Activated CD4-positive, alpha-beta T cell treated with anti-CD3 and anti-CD28 coated beads, Interleukin-2, amount 10 ng/mL, durations not matched to agents 24 days and 14 days (primary cell): ENCODE measurements at regions not wholly inside any gene's neighbourhood (a gene's known extent, or its start where the extent isn't known, plus 50 kb on each side); places are given as distances from the start of the nearest gene placed in this dataset.

Source experiments
- DNase-seq: peaks from one replicate; pipeline ENCODE4 v3.0.0; 2022
- H3K27ac Mint-ChIP-seq: one replicate; pipeline ENCODE4 v1.8.0; 2022; ENCODE audit warnings: mild to moderate bottlenecking, mixed read lengths
- H3K27me3 Mint-ChIP-seq: one replicate; pipeline ENCODE4 v1.8.0; 2022; ENCODE audit warnings: mixed read lengths
- H3K36me3 Mint-ChIP-seq: one replicate; pipeline ENCODE4 v1.8.0; 2022; ENCODE audit warnings: low read depth, mild to moderate bottlenecking, mixed read lengths
- H3K4me1 Mint-ChIP-seq: one replicate; pipeline ENCODE4 v1.8.0; 2021; ENCODE audit warnings: mixed read lengths
- H3K4me3 Mint-ChIP-seq: one replicate; pipeline ENCODE4 v1.8.0; 2022; ENCODE audit warnings: mild to moderate bottlenecking, moderate library complexity, mixed read lengths
- H3K9me3 Mint-ChIP-seq: one replicate; pipeline ENCODE4 v1.8.0; 2021; ENCODE audit warnings: mixed read lengths
- intact Hi-C: fragments of 100-400 bp; cut with micrococcal nuclease; formaldehyde crosslinking; loops from one replicate; pipeline ENCODE4 v1.15.1; 2023

- DNase-seq: no peak
- intact Hi-C loops: no loop called here
- Mint-ChIP-seq H3K27me3 (no peaks in the 10 kb centered on the region), H3K36me3 (no peaks in the 10 kb centered on the region), H3K9me3 (no peaks in the 10 kb centered on the region), H3K4me3 (no peak overlapping the region), H3K27ac (no peak overlapping the region), H3K4me1 (no peaks in the 10 kb centered on the region)
Observed at GRCh38 chr7:20005081-20005480, 212.1 kb downstream of the MACC1 start.

DNA sequence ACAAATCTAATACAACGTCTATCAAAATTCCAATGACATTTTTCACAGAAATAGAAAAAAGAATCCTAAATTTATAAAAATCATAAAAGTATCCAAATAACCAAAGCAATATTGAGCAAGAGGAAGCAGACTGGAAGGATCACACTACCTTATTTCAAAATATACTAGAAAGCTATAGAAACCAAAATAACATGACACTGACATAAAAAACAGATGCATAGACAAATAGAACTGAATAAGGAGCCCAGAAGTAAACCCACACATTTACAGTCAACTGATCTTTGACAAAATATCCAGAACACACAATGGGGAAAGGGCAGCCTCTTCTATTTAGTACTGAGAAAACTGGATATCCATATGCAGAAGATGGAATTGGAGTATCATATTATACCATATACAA is 217.5 kb downstream of the MACC1 start:
- no peaks in the 10 kb centered on the region for H3K36me3 Mint-ChIP-seq
- no peak overlapping the region for H3K4me3 Mint-ChIP-seq
- no peaks in the 10 kb centered on the region for H3K4me1 Mint-ChIP-seq
- no peak overlapping the region for H3K27ac Mint-ChIP-seq
- intact Hi-C loops: no loop called here
- no peaks in the 10 kb centered on the region for H3K27me3 Mint-ChIP-seq
- no peaks in the 10 kb centered on the region for H3K9me3 Mint-ChIP-seq
- DNase-seq: no peak

DNA sequence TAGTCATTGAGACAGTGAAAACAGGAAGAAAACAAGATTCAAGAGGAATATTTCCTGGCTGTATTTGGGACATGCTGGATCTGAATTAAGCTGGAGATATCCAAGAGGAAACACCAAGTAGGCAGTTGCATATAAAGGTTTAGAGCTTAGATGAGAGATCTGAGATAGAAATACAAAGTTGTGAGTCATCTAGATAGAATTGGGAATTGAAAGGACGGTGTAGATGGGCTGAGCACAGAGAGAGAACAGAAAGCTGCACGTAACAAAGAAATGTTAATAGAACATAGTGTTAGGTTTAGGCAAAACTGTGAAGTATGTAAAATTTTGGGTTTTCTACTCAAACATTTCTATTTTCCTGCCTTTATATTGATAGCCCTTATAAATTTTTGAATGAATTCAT is 218.5 kb upstream of the TMEM196 start:
- no peak for DNase-seq
- Mint-ChIP-seq H3K27me3 (no peaks in the 10 kb centered on the region), H3K9me3 (no peaks in the 10 kb centered on the region), H3K4me1 (no peaks in the 10 kb centered on the region), H3K4me3 (no peak overlapping the region), H3K36me3 (no peaks in the 10 kb centered on the region), H3K27ac (no peak overlapping the region)
- intact Hi-C loops: no loop called here

DNA sequence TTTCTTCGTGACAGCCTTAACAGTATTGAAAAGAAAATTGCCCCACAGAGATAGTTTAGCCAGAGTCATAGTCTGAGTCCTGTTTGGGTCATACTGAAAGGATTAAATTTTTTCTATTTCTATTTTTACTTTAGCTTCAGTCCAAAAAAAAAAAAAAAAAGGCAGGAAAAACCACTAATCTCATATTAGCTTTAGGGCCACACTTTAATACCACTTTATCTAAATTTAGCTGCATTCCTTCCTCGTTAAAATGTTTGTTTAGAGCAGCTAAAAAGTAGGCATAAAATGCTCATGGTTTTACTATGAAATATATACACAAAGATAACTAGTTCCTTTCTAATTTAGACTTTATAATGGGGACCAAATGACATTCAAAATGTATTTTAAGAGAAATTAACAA is 216.5 kb upstream of the TMEM196 start:
- intact Hi-C loops: loop anchor here (10.0 kb wide), 1 partner anchor 185 kb away; no protein-coding TSS in a partner anchor
- no peaks in the 10 kb centered on the region for H3K27me3 Mint-ChIP-seq
- no peaks in the 10 kb centered on the region for H3K9me3 Mint-ChIP-seq
- H3K36me3 Mint-ChIP-seq: no peaks in the 10 kb centered on the region
- DNase-seq: no peak
- H3K4me3 Mint-ChIP-seq: no peak overlapping the region
- H3K27ac Mint-ChIP-seq: no peak overlapping the region
- H3K4me1 Mint-ChIP-seq: no peaks in the 10 kb centered on the region

- no peak overlapping the region for H3K27ac Mint-ChIP-seq
- H3K36me3 Mint-ChIP-seq: no peaks in the 10 kb centered on the region
- H3K9me3 Mint-ChIP-seq: no peaks in the 10 kb centered on the region
- no peak overlapping the region for H3K4me3 Mint-ChIP-seq
- H3K27me3 Mint-ChIP-seq: no peaks in the 10 kb centered on the region
- intact Hi-C loops: loop anchor here (10.0 kb wide), 1 partner anchor 186 kb away; no protein-coding TSS in a partner anchor
- H3K4me1 Mint-ChIP-seq: no peaks in the 10 kb centered on the region
- no peak for DNase-seq
Observed at GRCh38 chr7:19988860-19989259, 215.4 kb upstream of the TMEM196 start.

- H3K9me3 Mint-ChIP-seq: no peaks in the 10 kb centered on the region
- no peak overlapping the region for H3K27ac Mint-ChIP-seq
- no peaks in the 10 kb centered on the region for H3K36me3 Mint-ChIP-seq
- no peaks in the 10 kb centered on the region for H3K4me1 Mint-ChIP-seq
- intact Hi-C loops: loop anchor here (10.0 kb wide), 1 partner anchor 191 kb away; no protein-coding TSS in a partner anchor
- no peaks in the 10 kb centered on the region for H3K27me3 Mint-ChIP-seq
- no peak overlapping the region for H3K4me3 Mint-ChIP-seq
- DNase-seq: no peak
Observed at GRCh38 chr7:19984231-19984632, 210.8 kb upstream of the TMEM196 start.

GRCh38 chr7:19982841-19983835 is 209.7 kb upstream of the TMEM196 start:
- Mint-ChIP-seq H3K9me3 (no peaks in the 10 kb centered on the region), H3K4me3 (no peak overlapping the region), H3K27me3 (no peaks in the 10 kb centered on the region), H3K36me3 (no peaks in the 10 kb centered on the region), H3K27ac (no peak overlapping the region), H3K4me1 (no peaks in the 10 kb centered on the region)
- DNase-seq: peak; percentile 57
- intact Hi-C loops: loop anchor here (10.0 kb wide), 1 partner anchor 192 kb away; no protein-coding TSS in a partner anchor

GRCh38 chr7:19973581-19973980 is 200.2 kb upstream of the TMEM196 start:
- Mint-ChIP-seq H3K36me3 (no peaks in the 10 kb centered on the region), H3K27me3 (no peaks in the 10 kb centered on the region), H3K4me1 (no peaks in the 10 kb centered on the region), H3K4me3 (no peak overlapping the region), H3K9me3 (no peaks in the 10 kb centered on the region), H3K27ac (no peak overlapping the region)
- intact Hi-C loops: no loop called here
- DNase-seq: no peak

DNA sequence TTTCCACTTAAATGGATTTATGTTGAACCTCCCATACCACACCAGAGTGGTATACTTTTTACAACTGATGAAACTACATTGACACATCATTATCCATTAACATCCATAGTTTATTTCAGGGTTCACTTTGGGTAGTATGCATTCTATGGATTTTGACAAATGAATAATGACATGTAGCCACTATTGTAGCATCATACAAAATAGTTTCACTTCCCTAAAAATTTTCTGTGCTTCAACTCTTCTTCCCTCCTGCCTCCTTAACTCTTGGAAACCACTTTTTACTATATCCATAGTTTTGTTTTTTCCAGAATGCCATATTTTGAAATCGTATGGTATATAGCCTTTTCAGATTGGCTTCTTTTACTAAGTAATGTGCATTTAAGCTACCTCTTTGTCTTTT is 199.5 kb upstream of the TMEM196 start:
- Mint-ChIP-seq H3K27me3 (no peaks in the 10 kb centered on the region), H3K4me1 (no peaks in the 10 kb centered on the region), H3K4me3 (no peak overlapping the region), H3K36me3 (no peaks in the 10 kb centered on the region), H3K9me3 (no peaks in the 10 kb centered on the region), H3K27ac (no peak overlapping the region)
- no peak for DNase-seq
- intact Hi-C loops: no loop called here

GRCh38 chr7:19971956-19972355 is 198.5 kb upstream of the TMEM196 start:
- Mint-ChIP-seq H3K4me3 (no peak overlapping the region), H3K4me1 (no peaks in the 10 kb centered on the region), H3K27ac (no peak overlapping the region), H3K27me3 (no peaks in the 10 kb centered on the region), H3K36me3 (no peaks in the 10 kb centered on the region), H3K9me3 (no peaks in the 10 kb centered on the region)
- DNase-seq: no peak
- intact Hi-C loops: no loop called here

GRCh38 chr7:19970514-19970913 is 197.1 kb upstream of the TMEM196 start:
- no peak overlapping the region for H3K4me3 Mint-ChIP-seq
- H3K27ac Mint-ChIP-seq: no peak overlapping the region
- intact Hi-C loops: no loop called here
- H3K9me3 Mint-ChIP-seq: no peaks in the 10 kb centered on the region
- H3K27me3 Mint-ChIP-seq: no peaks in the 10 kb centered on the region
- no peak for DNase-seq
- no peaks in the 10 kb centered on the region for H3K36me3 Mint-ChIP-seq
- H3K4me1 Mint-ChIP-seq: no peaks in the 10 kb centered on the region

DNA sequence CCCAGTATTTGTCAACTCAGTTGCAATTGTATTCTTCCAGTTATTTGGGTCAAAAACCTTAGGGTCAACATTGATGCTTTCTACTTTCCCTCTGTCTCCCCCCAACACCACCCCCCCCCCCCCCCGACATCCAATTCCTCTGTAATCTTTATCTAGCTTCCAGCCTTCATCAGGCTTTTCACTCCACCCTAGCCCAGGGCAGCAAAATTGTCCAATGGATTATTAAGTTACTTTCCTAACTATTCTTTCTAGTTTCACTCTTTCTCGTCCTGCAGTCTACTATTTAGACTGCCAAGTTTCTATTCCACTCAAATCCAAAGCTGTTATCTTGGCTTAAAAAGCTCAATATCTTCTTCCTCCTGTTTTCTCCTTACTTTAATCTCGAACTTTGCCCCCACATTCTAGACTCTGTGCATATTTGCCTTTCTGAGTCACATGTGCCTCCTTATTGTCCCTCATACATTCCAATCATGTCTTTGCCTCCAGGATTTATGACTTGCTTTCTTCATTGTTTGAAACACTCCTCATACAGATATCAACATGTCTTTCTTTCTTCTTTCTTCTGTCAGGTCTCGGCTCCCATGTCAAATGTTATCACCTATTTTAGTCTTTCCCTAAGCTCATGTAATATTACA is 196.6 kb upstream of the TMEM196 start:
- intact Hi-C loops: no loop called here

GRCh38 chr7:19964246-19964645 is 190.8 kb upstream of the TMEM196 start:
- H3K9me3 Mint-ChIP-seq: no peaks in the 10 kb centered on the region
- DNase-seq: no peak
- no peaks in the 10 kb centered on the region for H3K4me1 Mint-ChIP-seq
- no peak overlapping the region for H3K27ac Mint-ChIP-seq
- intact Hi-C loops: no loop called here
- no peaks in the 10 kb centered on the region for H3K36me3 Mint-ChIP-seq
- no peaks in the 10 kb centered on the region for H3K27me3 Mint-ChIP-seq
- H3K4me3 Mint-ChIP-seq: no peak overlapping the region

More for the DNA sequence above, 196.6 kb upstream of the TMEM196 start:
- Mint-ChIP-seq H3K4me1 (no peaks in the 10 kb centered on the region), H3K27ac (no peak overlapping the region), H3K4me3 (no peak overlapping the region), H3K36me3 (no peaks in the 10 kb centered on the region), H3K9me3 (no peaks in the 10 kb centered on the region), H3K27me3 (no peaks in the 10 kb centered on the region)
- no peak for DNase-seq

DNA sequence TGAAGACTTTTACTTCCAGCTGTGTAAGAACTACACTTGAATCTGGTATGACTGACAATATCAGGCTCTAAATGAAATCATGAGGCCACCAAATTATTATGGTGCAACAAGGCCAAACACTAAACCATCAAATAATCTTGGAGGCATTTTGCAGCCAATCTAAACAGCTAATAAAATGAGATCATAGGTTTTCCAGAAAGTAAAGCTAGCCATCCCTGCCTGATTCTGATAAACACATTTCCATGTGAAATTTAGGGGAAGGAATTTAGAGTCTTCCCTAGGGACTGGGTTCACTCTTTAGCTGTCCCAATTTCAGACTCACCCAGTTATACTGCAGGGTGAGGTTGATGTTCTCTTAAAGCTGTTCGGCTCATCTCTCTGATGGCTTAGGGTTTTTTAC is 190.3 kb upstream of the TMEM196 start:
- Mint-ChIP-seq H3K4me1 (no peaks in the 10 kb centered on the region), H3K27ac (no peak overlapping the region), H3K27me3 (no peaks in the 10 kb centered on the region), H3K4me3 (no peak overlapping the region), H3K36me3 (no peaks in the 10 kb centered on the region), H3K9me3 (no peaks in the 10 kb centered on the region)
- intact Hi-C loops: no loop called here
- DNase-seq: no peak
